NT2/D1 (cell line): ENCODE measurements at regions not wholly inside any gene's neighbourhood (a gene's known extent, or its start where the extent isn't known, plus 50 kb on each side); places are given as distances from the start of the nearest gene placed in this dataset.

Source experiments
- YY1 ChIP-seq: IDR thresholded peaks from 2 replicates; pipeline ENCODE4 v1.6.1; 2011; ENCODE audit not compliant: insufficient read length, insufficient read depth
- ZNF274 ChIP-seq: IDR thresholded peaks from 2 replicates; pipeline ENCODE4 v1.6.1; 2011; ENCODE audit warnings: mild to moderate bottlenecking, low read depth, low read length

DNA sequence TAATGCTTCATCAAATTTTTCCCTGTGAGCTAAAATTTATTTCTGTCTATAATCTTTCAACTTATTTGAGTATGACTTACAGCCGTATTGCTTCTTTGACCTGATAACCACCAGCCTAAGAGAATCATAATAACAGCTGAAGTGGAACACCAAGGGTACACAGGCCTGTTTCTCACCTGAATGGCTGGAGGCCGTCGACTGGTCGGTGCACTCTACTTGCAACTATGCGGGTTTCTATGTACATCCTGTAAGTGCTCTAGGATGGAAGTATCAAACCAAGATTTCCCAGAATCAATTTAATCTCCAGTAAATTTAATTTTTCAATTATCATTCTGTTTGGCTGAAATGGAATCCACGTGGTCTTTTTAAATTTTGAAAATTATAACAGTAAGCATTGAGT is 504.8 kb upstream of the PHF14 start:
- TF ChIP-seq ZNF274 (no peak), YY1 (no peak)
